GM23338 (cell line): ENCODE measurements at regions not wholly inside any gene's neighbourhood (a gene's known extent, or its start where the extent isn't known, plus 50 kb on each side); places are given as distances from the start of the nearest gene placed in this dataset.

Source experiments
- ATAC-seq: fragments of 200-7000 bp; cut with Tn5 transposase; 3 replicates; pipeline ENCODE4 v1.9.1; 2020
- DNase-seq: peaks from one replicate; pipeline ENCODE4 v3.0.0-alpha.2; 2015; ENCODE audit warnings: low spot score
- H2AFZ ChIP-seq: fragments of 200-600 bp; sonication (generic); 2 replicates; pipeline ENCODE4 v1.8.0; 2016; ENCODE audit warnings: antibody characterized with exemption, mild to moderate bottlenecking, moderate library complexity
- H3F3A ChIP-seq: fragments of 200-600 bp; sonication (generic); replicated peaks from 2 replicates; pipeline ENCODE4 v1.8.0; 2017; ENCODE audit warnings: antibody characterized with exemption, mixed run types, low read depth
- H3K27ac ChIP-seq: fragments of 200-600 bp; sonication (generic); 2 replicates; pipeline ENCODE4 v1.6.1; 2016; ENCODE audit warnings: low read depth
- H3K27me3 ChIP-seq: fragments of 200-600 bp; sonication (generic); 2 replicates; pipeline ENCODE4 v1.8.0; 2016; ENCODE audit warnings: mild to moderate bottlenecking, mixed run types, moderate library complexity; ENCODE audit not compliant: insufficient read depth
- H3K36me3 ChIP-seq: fragments of 200-600 bp; sonication (generic); 2 replicates; pipeline ENCODE4 v1.8.0; 2016; ENCODE audit warnings: mild to moderate bottlenecking; ENCODE audit not compliant: insufficient read depth
- H3K4me1 ChIP-seq: fragments of 200-600 bp; sonication (generic); 2 replicates; pipeline ENCODE4 v1.8.0; 2016; ENCODE audit warnings: mild to moderate bottlenecking, moderate library complexity; ENCODE audit not compliant: insufficient read depth
- H3K4me2 ChIP-seq: fragments of 200-600 bp; sonication (generic); 2 replicates; pipeline ENCODE4 v1.7.1; 2017; ENCODE audit warnings: mixed run types
- H3K4me3 ChIP-seq: fragments of 200-600 bp; sonication (generic); 2 replicates; pipeline ENCODE4 v1.6.1; 2016; ENCODE audit warnings: mixed run types
- H3K79me2 ChIP-seq: fragments of 200-600 bp; sonication (generic); replicated peaks from 2 replicates; pipeline ENCODE4 v1.8.0; 2017; ENCODE audit warnings: mild to moderate bottlenecking; ENCODE audit not compliant: insufficient read depth
- H3K9me2 ChIP-seq: fragments of 200-600 bp; sonication (generic); 2 replicates; pipeline ENCODE4 v1.8.0; 2017; ENCODE audit not compliant: insufficient read depth
- H4K20me1 ChIP-seq: fragments of 200-600 bp; sonication (generic); replicated peaks from 2 replicates; pipeline ENCODE4 v1.8.0; 2017; ENCODE audit warnings: mild to moderate bottlenecking; ENCODE audit not compliant: insufficient read depth
- H3K27ac Mint-ChIP-seq: 2 replicates; pipeline ENCODE4 v1.8.0; 2020; ENCODE audit warnings: inconsistent platforms, mild to moderate bottlenecking, moderate library complexity, mixed read lengths
- H3K27me3 Mint-ChIP-seq: 3 replicates; pipeline ENCODE4 v1.8.0; 2022; ENCODE audit warnings: low read depth, mild to moderate bottlenecking, moderate library complexity, mixed read lengths, inconsistent platforms; ENCODE audit not compliant: insufficient read depth, poor library complexity
- H3K36me3 Mint-ChIP-seq: 3 replicates; pipeline ENCODE4 v1.8.0; 2021; ENCODE audit warnings: low read depth, mild to moderate bottlenecking, inconsistent platforms, moderate library complexity, mixed read lengths
- H3K4me1 Mint-ChIP-seq: 3 replicates; pipeline ENCODE4 v1.8.0; 2020; ENCODE audit warnings: mild to moderate bottlenecking, inconsistent platforms, mixed read lengths
- H3K4me3 Mint-ChIP-seq: 3 replicates; pipeline ENCODE4 v1.8.0; 2021; ENCODE audit warnings: moderate library complexity, mild to moderate bottlenecking, inconsistent platforms, mixed read lengths
- H3K9me3 Mint-ChIP-seq: 3 replicates; pipeline ENCODE4 v1.8.0; 2020; ENCODE audit warnings: moderate library complexity, mild to moderate bottlenecking, inconsistent platforms, mixed read lengths
- CREB1 ChIP-seq: fragments of 250-450 bp; sonication (Bioruptor Pico); IDR thresholded peaks from 2 replicates; pipeline ENCODE4 v1.5.0; 2020; ENCODE audit warnings: low read depth, mild to moderate bottlenecking, moderate library complexity
- EZH2phosphoT487 ChIP-seq: fragments of 200-600 bp; sonication (generic); IDR thresholded peaks from one replicate; pipeline ENCODE4 v1.8.1; 2018; ENCODE audit warnings: antibody characterized with exemption; ENCODE audit not compliant: unreplicated experiment
- NANOG ChIP-seq: IDR thresholded peaks from 2 replicates; pipeline ENCODE4 v1.6.1; 2016; ENCODE audit warnings: antibody characterized with exemption, borderline replicate concordance
- STAT1 ChIP-seq: IDR thresholded peaks from one replicate; pipeline ENCODE4 v1.6.1; 2016; ENCODE audit warnings: antibody characterized with exemption; ENCODE audit not compliant: unreplicated experiment
- ZNF114 ChIP-seq: fragments of 250-450 bp; sonication (Bioruptor Pico); IDR thresholded peaks from 2 replicates; pipeline ENCODE4 v1.5.0; 2020; ENCODE audit warnings: mild to moderate bottlenecking, moderate library complexity
- ZNF331 ChIP-seq: fragments of 250-450 bp; sonication (Bioruptor Pico); IDR thresholded peaks from 2 replicates; pipeline ENCODE4 v1.5.0; 2020; ENCODE audit warnings: low read depth, mild to moderate bottlenecking, moderate library complexity
- TF ChIP-seq, protein P1 (sequence below), 2 experiments: fragments of 200-600 bp in 1 of 2; sonication (generic) in 1 of 2; conservative IDR thresholded peaks; 2 replicates each; pipeline versions ENCODE4 v1.5.1 to v1.6.1; 2016 to 2017; ENCODE audit warnings: antibody characterized with exemption in 2 of 2, low read depth in 2 of 2, mild to moderate bottlenecking in 2 of 2, moderate library complexity in 1 of 2
- TF ChIP-seq, protein P2 (sequence below): fragments of 250-450 bp; sonication (Bioruptor Pico); IDR thresholded peaks from 2 replicates; pipeline ENCODE4 v1.5.0; 2020; ENCODE audit warnings: mild to moderate bottlenecking, moderate library complexity

DNA sequence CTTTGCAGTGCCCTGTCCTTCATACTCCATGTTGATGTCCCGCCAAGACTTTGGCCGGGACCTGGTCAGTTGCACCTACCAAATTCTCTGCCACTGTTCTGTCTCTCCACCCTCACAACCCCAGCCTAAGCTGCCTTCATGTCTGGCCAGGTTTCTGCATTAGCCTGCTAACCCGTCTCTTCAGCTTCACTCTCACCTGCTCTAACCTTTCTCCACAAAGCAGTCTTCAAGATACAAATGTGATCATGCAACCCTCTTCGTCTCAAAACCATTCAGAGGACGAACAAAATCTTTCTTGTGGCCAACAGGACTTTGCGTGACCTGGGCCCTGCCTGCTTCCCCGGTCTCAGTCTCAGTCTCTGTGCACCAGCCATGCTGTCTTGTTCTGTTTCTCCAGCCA lies 148.2 kb downstream of the WSCD1 start:
- no peak for TF ChIP-seq EZH2phosphoT487
- TF ChIP-seq, protein P1, sequence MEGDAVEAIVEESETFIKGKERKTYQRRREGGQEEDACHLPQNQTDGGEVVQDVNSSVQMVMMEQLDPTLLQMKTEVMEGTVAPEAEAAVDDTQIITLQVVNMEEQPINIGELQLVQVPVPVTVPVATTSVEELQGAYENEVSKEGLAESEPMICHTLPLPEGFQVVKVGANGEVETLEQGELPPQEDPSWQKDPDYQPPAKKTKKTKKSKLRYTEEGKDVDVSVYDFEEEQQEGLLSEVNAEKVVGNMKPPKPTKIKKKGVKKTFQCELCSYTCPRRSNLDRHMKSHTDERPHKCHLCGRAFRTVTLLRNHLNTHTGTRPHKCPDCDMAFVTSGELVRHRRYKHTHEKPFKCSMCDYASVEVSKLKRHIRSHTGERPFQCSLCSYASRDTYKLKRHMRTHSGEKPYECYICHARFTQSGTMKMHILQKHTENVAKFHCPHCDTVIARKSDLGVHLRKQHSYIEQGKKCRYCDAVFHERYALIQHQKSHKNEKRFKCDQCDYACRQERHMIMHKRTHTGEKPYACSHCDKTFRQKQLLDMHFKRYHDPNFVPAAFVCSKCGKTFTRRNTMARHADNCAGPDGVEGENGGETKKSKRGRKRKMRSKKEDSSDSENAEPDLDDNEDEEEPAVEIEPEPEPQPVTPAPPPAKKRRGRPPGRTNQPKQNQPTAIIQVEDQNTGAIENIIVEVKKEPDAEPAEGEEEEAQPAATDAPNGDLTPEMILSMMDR (conservative IDR thresholded peaks at IDR 0.05; ENCODE audit: low read depth in 2 of 2) = no peak
- no peak for TF ChIP-seq ZNF331
- TF ChIP-seq NANOG = no peak
- H3K4me1 ChIP-seq = no peaks in the 10 kb centered on the region
- Mint-ChIP-seq H3K4me3 (no peak overlapping the region), H3K27me3 (no peaks in the 10 kb centered on the region), H3K4me1 (peaks cover 5% of the 10 kb centered on the region; the same call in 2 of the 3 replicates), H3K36me3 (peaks cover 12% of the 10 kb centered on the region), H3K27ac (no peak overlapping the region; the same call in 1 of the 2 replicates), H3K9me3 (peaks cover 16% of the 10 kb centered on the region)
- no peaks in the 10 kb centered on the region; the same call in 1 of the 2 replicates for H3K9me2 ChIP-seq
- peak overlapping the region; percentile 63 for H2AFZ ChIP-seq
- no peak overlapping the region for H3K27ac ChIP-seq
- H3K27me3 ChIP-seq = no peaks in the 10 kb centered on the region
- H3K4me2 ChIP-seq = no peak overlapping the region
- H3K79me2 ChIP-seq = no peaks in the 10 kb centered on the region
- no peaks in the 10 kb centered on the region for H4K20me1 ChIP-seq
- H3K4me3 ChIP-seq = no peak overlapping the region
- H3K36me3 ChIP-seq = no peaks in the 10 kb centered on the region
- ATAC-seq (no peak), DNase-seq (no peak)
- no peaks in the 10 kb centered on the region for H3F3A ChIP-seq

GRCh38 chr17:6215071-6216035 lies 145.2 kb downstream of the WSCD1 start:
- Mint-ChIP-seq H3K27me3 (no peaks in the 10 kb centered on the region), H3K27ac (no peak overlapping the region), H3K4me3 (no peak overlapping the region), H3K4me1 (peaks cover 5% of the 10 kb centered on the region; the same call in 2 of the 3 replicates), H3K36me3 (no peaks in the 10 kb centered on the region), H3K9me3 (no peaks in the 10 kb centered on the region)
- H3K27me3 ChIP-seq = no peaks in the 10 kb centered on the region
- no peaks in the 10 kb centered on the region for H3K36me3 ChIP-seq
- ATAC-seq (no peak), DNase-seq (no peak)
- no peaks in the 10 kb centered on the region for H3K79me2 ChIP-seq
- H4K20me1 ChIP-seq = no peaks in the 10 kb centered on the region
- no peaks in the 10 kb centered on the region for H3K9me2 ChIP-seq
- no peaks in the 10 kb centered on the region for H3F3A ChIP-seq
- no peak overlapping the region for H3K4me2 ChIP-seq
- no peaks in the 10 kb centered on the region for H3K4me1 ChIP-seq
- H2AFZ ChIP-seq = no peak overlapping the region
- no peak overlapping the region for H3K27ac ChIP-seq
- no peak overlapping the region for H3K4me3 ChIP-seq
- TF ChIP-seq, protein P2, sequence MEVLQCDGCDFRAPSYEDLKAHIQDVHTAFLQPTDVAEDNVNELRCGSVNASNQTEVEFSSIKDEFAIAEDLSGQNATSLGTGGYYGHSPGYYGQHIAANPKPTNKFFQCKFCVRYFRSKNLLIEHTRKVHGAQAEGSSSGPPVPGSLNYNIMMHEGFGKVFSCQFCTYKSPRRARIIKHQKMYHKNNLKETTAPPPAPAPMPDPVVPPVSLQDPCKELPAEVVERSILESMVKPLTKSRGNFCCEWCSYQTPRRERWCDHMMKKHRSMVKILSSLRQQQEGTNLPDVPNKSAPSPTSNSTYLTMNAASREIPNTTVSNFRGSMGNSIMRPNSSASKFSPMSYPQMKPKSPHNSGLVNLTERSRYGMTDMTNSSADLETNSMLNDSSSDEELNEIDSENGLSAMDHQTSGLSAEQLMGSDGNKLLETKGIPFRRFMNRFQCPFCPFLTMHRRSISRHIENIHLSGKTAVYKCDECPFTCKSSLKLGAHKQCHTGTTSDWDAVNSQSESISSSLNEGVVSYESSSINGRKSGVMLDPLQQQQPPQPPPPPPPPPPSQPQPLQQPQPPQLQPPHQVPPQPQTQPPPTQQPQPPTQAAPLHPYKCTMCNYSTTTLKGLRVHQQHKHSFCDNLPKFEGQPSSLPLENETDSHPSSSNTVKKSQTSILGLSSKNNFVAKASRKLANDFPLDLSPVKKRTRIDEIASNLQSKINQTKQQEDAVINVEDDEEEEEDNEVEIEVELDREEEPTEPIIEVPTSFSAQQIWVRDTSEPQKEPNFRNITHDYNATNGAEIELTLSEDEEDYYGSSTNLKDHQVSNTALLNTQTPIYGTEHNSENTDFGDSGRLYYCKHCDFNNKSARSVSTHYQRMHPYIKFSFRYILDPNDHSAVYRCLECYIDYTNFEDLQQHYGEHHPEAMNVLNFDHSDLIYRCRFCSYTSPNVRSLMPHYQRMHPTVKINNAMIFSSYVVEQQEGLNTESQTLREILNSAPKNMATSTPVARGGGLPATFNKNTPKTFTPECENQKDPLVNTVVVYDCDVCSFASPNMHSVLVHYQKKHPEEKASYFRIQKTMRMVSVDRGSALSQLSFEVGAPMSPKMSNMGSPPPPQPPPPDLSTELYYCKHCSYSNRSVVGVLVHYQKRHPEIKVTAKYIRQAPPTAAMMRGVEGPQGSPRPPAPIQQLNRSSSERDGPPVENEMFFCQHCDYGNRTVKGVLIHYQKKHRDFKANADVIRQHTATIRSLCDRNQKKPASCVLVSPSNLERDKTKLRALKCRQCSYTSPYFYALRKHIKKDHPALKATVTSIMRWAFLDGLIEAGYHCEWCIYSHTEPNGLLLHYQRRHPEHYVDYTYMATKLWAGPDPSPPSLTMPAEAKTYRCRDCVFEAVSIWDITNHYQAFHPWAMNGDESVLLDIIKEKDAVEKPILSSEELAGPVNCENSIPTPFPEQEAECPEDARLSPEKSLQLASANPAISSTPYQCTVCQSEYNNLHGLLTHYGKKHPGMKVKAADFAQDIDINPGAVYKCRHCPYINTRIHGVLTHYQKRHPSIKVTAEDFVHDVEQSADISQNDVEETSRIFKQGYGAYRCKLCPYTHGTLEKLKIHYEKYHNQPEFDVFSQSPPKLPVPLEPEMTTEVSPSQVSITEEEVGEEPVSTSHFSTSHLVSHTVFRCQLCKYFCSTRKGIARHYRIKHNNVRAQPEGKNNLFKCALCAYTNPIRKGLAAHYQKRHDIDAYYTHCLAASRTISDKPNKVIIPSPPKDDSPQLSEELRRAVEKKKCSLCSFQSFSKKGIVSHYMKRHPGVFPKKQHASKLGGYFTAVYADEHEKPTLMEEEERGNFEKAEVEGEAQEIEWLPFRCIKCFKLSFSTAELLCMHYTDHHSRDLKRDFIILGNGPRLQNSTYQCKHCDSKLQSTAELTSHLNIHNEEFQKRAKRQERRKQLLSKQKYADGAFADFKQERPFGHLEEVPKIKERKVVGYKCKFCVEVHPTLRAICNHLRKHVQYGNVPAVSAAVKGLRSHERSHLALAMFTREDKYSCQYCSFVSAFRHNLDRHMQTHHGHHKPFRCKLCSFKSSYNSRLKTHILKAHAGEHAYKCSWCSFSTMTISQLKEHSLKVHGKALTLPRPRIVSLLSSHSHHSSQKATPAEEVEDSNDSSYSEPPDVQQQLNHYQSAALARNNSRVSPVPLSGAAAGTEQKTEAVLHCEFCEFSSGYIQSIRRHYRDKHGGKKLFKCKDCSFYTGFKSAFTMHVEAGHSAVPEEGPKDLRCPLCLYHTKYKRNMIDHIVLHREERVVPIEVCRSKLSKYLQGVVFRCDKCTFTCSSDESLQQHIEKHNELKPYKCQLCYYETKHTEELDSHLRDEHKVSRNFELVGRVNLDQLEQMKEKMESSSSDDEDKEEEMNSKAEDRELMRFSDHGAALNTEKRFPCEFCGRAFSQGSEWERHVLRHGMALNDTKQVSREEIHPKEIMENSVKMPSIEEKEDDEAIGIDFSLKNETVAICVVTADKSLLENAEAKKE (CRISPR knock-in tag) = no peak
- no peak for TF ChIP-seq CREB1
- no peak for TF ChIP-seq STAT1
- TF ChIP-seq, protein P1 (conservative IDR thresholded peaks at IDR 0.05; ENCODE audit: low read depth in 2 of 2) = no peak
- TF ChIP-seq NANOG = no peak
- no peak for TF ChIP-seq ZNF114 (CRISPR knock-in tag)
- TF ChIP-seq EZH2phosphoT487 = no peak
